Mesendoderm (in vitro differentiated cells): ENCODE measurements at regions not wholly inside any gene's neighbourhood (a gene's known extent, or its start where the extent isn't known, plus 50 kb on each side); places are given as distances from the start of the nearest gene placed in this dataset.

Experiments used
- DNase-seq: peaks from one replicate; pipeline ENCODE4 v3.0.0; 2013
- H2AK5ac ChIP-seq: 2 replicates; pipeline ENCODE4 v1.6.1; 2013; ENCODE audit warnings: low read length, inconsistent platforms
- H2BK120ac ChIP-seq: 2 replicates; pipeline ENCODE4 v1.6.1; 2013; ENCODE audit warnings: low read depth, mild to moderate bottlenecking, low read length, moderate library complexity, mixed read lengths
- H2BK15ac ChIP-seq: replicated peaks from 2 replicates; pipeline ENCODE4 v1.6.1; 2013; ENCODE audit warnings: low read depth, mild to moderate bottlenecking, moderate library complexity
- H2BK5ac ChIP-seq: 2 replicates; pipeline ENCODE4 v1.6.1; 2013; ENCODE audit warnings: low read length, inconsistent platforms
- H3K18ac ChIP-seq: 2 replicates; pipeline ENCODE4 v1.6.1; 2013; ENCODE audit warnings: mild to moderate bottlenecking, low read length, mixed read lengths
- H3K23ac ChIP-seq: one replicate; pipeline ENCODE4 v1.6.1; 2013; ENCODE audit warnings: low read length
- H3K27ac ChIP-seq: 2 replicates; pipeline ENCODE4 v1.5.1; 2013; ENCODE audit warnings: low read depth, mild to moderate bottlenecking, inconsistent platforms, low read length, moderate library complexity
- H3K27me3 ChIP-seq: 2 replicates; pipeline ENCODE4 v1.6.1; 2013; ENCODE audit warnings: low read length, control low read depth, mild to moderate bottlenecking, inconsistent platforms; ENCODE audit not compliant: insufficient read depth, poor library complexity
- H3K36me3 ChIP-seq: 2 replicates; pipeline ENCODE4 v1.6.1; 2013; ENCODE audit warnings: low read length, inconsistent platforms; ENCODE audit not compliant: control insufficient read depth, insufficient read depth
- H3K4ac ChIP-seq: one replicate; pipeline ENCODE4 v1.6.1; 2013; ENCODE audit warnings: low read depth, mild to moderate bottlenecking, low read length, moderate library complexity
- H3K4me1 ChIP-seq: 2 replicates; pipeline ENCODE4 v1.6.1; 2013; ENCODE audit warnings: low read depth, low read length, inconsistent platforms; ENCODE audit not compliant: control insufficient read depth
- H3K4me2 ChIP-seq: 2 replicates; pipeline ENCODE4 v1.6.1; 2013; ENCODE audit warnings: low read length
- H3K4me3 ChIP-seq: 2 replicates; pipeline ENCODE4 v1.5.1; 2013; ENCODE audit warnings: mild to moderate bottlenecking, low read length
- H3K56ac ChIP-seq: one replicate; pipeline ENCODE4 v1.6.1; 2013; ENCODE audit warnings: low read length
- H3K79me1 ChIP-seq: 2 replicates; pipeline ENCODE4 v1.6.1; 2013; ENCODE audit warnings: low read length, inconsistent platforms
- H3K79me2 ChIP-seq: 2 replicates; pipeline ENCODE4 v1.6.1; 2013; ENCODE audit warnings: mild to moderate bottlenecking, low read length; ENCODE audit not compliant: control insufficient read depth, insufficient read depth
- H3K9ac ChIP-seq: 2 replicates; pipeline ENCODE4 v1.6.1; 2013; ENCODE audit warnings: low read length, inconsistent platforms
- H4K5ac ChIP-seq: one replicate; pipeline ENCODE4 v1.6.1; 2013; ENCODE audit warnings: low read length
- H4K8ac ChIP-seq: one replicate; pipeline ENCODE4 v1.6.1; 2013; ENCODE audit warnings: low read depth, mild to moderate bottlenecking, control low read depth, low read length, moderate library complexity
- WGBS: extraction: QIAGEN DNeasy Blood & Tissue Kit; methylation state at CpG from one replicate; pipeline ENCODE4 v1.1.7; 2013; ENCODE audit warnings: low lambda C conversion rate, missing lambda C conversion rate; ENCODE audit not compliant: insufficient coverage; ENCODE audit errors: extremely low coverage; 5-methylcytosine and 5-hydroxymethylcytosine counted together

DNA sequence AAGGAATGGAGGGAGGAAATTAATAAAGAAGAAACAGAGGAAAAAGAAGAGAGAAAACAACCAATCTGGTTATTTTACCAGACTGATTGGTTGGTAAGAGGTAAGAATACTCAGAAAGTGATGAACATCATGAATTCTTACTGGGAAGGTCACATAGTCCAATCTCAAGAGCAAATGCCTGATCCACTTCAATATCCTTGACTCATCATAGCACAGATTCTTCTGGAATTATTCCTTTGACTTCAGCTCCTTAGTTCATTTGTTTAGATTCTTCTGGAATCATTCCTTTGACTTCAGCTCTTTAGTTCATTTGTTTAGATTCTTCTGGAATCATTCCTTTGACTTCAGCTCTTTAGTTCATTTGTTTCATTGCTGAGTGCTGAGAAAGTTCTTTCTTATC is 2030.6 kb upstream of the CELF4 start:
- H2BK120ac ChIP-seq, result no peak overlapping the region
- DNase-seq, result no peak
- H3K4me2 ChIP-seq, result no peak overlapping the region
- H3K27me3 ChIP-seq, result no peaks in the 10 kb centered on the region
- H2BK15ac ChIP-seq, result no peak overlapping the region
- H4K8ac ChIP-seq, result no peak overlapping the region
- no peak overlapping the region for H4K5ac ChIP-seq
- H2AK5ac ChIP-seq, result no peak overlapping the region
- no peak overlapping the region for H3K18ac ChIP-seq
- no peaks in the 10 kb centered on the region for H3K79me1 ChIP-seq
- H3K23ac ChIP-seq, result no peak overlapping the region
- no peak overlapping the region for H3K4me3 ChIP-seq
- no peak overlapping the region for H3K56ac ChIP-seq
- no peaks in the 10 kb centered on the region for H3K4me1 ChIP-seq
- H2BK5ac ChIP-seq, result no peak overlapping the region
- no peak overlapping the region for H3K4ac ChIP-seq
- no peaks in the 10 kb centered on the region for H3K36me3 ChIP-seq
- H3K9ac ChIP-seq, result no peak overlapping the region
- no peaks in the 10 kb centered on the region for H3K79me2 ChIP-seq
- no peak overlapping the region for H3K27ac ChIP-seq

DNA sequence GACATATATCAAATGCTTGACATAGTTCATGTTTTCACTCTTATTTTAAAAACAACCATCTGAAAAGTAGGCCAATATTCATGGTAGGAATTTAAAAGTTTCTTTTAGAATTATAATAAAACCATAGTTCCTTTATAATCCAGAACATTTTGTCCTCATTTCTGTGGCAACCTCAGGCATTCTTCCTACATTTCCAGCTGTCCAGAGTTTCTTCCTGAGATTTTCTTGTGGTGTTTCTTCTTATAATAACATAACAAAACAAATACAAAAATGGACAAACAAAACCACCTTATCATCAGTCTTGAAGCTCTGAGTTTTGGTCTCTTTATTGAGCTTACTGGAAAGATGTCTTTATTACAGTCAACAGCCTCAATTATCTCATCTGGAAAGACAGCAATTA is 2028.6 kb upstream of the CELF4 start:
- no peak overlapping the region for H2BK5ac ChIP-seq
- no peak overlapping the region for H2BK15ac ChIP-seq
- no peak overlapping the region for H2AK5ac ChIP-seq
- no peak for DNase-seq
- no peaks in the 10 kb centered on the region for H3K36me3 ChIP-seq
- H3K9ac ChIP-seq, result no peak overlapping the region
- no peak overlapping the region for H3K4me2 ChIP-seq
- H3K79me2 ChIP-seq, result no peaks in the 10 kb centered on the region
- no peak overlapping the region for H2BK120ac ChIP-seq
- H3K4ac ChIP-seq, result no peak overlapping the region
- H3K23ac ChIP-seq, result no peak overlapping the region
- no peak overlapping the region for H4K5ac ChIP-seq
- no peaks in the 10 kb centered on the region for H3K27me3 ChIP-seq
- no peaks in the 10 kb centered on the region for H3K4me1 ChIP-seq
- H3K56ac ChIP-seq, result no peak overlapping the region
- H3K27ac ChIP-seq, result no peak overlapping the region
- H3K4me3 ChIP-seq, result no peak overlapping the region
- H3K79me1 ChIP-seq, result no peaks in the 10 kb centered on the region
- no peak overlapping the region for H4K8ac ChIP-seq
- H3K18ac ChIP-seq, result no peak overlapping the region

DNA sequence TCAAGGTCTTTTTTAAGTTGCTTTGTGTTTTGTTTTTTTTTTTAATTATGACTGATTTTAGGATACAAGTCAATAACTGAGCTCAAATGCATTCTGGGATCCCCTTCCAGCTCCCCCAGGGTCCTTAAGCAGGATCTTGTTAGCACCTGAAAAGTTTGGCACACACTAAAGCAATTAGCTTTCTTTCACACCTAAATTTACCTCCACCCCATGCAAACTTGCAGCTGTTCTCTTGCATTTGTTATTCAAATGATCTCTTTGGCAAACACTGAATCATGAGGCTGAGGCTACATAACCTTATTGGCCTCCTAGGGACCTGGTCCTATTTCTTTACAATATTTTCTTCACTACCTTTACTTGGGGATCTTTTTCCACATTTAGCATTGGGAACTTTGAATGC is 2026.1 kb upstream of the CELF4 start:
- Histone ChIP-seq H4K5ac (no peak overlapping the region), H3K56ac (no peak overlapping the region), H2AK5ac (no peak overlapping the region), H3K9ac (no peak overlapping the region), H3K4ac (no peak overlapping the region), H3K4me1 (no peaks in the 10 kb centered on the region), H3K79me2 (no peaks in the 10 kb centered on the region), H3K79me1 (no peaks in the 10 kb centered on the region), H3K4me3 (no peak overlapping the region), H3K36me3 (no peaks in the 10 kb centered on the region), H2BK120ac (no peak overlapping the region), H4K8ac (no peak overlapping the region), H3K23ac (no peak overlapping the region), H3K27me3 (no peaks in the 10 kb centered on the region), H2BK15ac (no peak overlapping the region), H3K27ac (no peak overlapping the region), H3K18ac (no peak overlapping the region), H3K4me2 (no peak overlapping the region), H2BK5ac (no peak overlapping the region)
- DNase-seq, result peak; percentile 68

DNA sequence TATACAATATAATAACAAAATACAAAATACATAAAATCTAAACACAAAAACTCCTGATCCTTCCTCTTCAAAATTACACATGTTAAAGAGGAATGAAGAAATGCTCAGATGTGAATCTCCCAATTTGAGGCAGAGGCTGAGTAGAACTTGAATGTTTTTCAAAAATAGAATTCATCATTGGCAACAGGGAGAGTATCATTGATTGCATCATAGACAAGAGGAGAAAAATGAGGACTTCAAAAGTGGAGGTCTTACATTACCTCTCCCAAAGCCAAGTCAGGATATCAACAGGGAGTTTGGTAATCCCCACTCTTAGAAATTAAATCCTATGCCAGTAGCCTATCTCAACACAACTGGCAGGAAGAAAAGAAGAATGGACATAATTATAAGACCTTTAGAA is 2023.9 kb upstream of the CELF4 start:
- Histone ChIP-seq H3K4me1 (no peaks in the 10 kb centered on the region), H3K18ac (no peak overlapping the region), H3K23ac (no peak overlapping the region), H3K36me3 (no peaks in the 10 kb centered on the region), H2AK5ac (no peak overlapping the region), H2BK15ac (no peak overlapping the region), H3K27ac (no peak overlapping the region), H2BK120ac (no peak overlapping the region), H3K4ac (no peak overlapping the region), H3K79me1 (no peaks in the 10 kb centered on the region), H4K8ac (no peak overlapping the region), H3K27me3 (no peaks in the 10 kb centered on the region), H3K9ac (no peak overlapping the region), H4K5ac (no peak overlapping the region), H2BK5ac (no peak overlapping the region), H3K79me2 (no peaks in the 10 kb centered on the region), H3K4me2 (no peak overlapping the region), H3K56ac (no peak overlapping the region), H3K4me3 (no peak overlapping the region)
- no peak for DNase-seq

DNA sequence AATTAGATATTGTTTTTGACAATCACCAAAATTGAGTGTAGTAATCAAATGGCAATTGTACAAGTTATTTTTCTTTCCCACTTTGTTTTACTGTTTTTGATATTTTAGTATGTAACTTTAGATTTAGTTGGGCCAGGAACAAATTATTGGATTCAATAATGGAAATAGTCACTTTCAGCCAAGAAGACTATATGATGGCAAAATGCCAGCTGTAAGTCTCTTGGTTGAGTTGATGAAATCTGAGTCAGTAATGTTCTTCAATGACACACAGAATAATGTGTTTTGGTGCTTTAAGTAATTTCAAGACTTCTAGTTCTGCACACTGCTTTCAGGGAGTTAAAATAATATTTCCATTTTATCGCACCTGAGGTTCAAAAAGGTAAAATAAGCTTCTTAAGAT is 2022.0 kb upstream of the CELF4 start:
- Histone ChIP-seq H3K27ac (no peak overlapping the region), H3K56ac (no peak overlapping the region), H3K79me1 (no peaks in the 10 kb centered on the region), H2AK5ac (no peak overlapping the region), H3K23ac (no peak overlapping the region), H3K4ac (no peak overlapping the region), H4K8ac (no peak overlapping the region), H2BK15ac (no peak overlapping the region), H3K9ac (no peak overlapping the region), H3K79me2 (no peaks in the 10 kb centered on the region), H2BK5ac (no peak overlapping the region), H3K36me3 (no peaks in the 10 kb centered on the region), H3K4me2 (no peak overlapping the region), H3K4me1 (no peaks in the 10 kb centered on the region), H4K5ac (no peak overlapping the region), H3K27me3 (no peaks in the 10 kb centered on the region), H3K4me3 (no peak overlapping the region), H2BK120ac (no peak overlapping the region), H3K18ac (no peak overlapping the region)
- DNase-seq, result no peak
- WGBS, result no CpG with 5 or more reads among the region's 1 CpG

DNA sequence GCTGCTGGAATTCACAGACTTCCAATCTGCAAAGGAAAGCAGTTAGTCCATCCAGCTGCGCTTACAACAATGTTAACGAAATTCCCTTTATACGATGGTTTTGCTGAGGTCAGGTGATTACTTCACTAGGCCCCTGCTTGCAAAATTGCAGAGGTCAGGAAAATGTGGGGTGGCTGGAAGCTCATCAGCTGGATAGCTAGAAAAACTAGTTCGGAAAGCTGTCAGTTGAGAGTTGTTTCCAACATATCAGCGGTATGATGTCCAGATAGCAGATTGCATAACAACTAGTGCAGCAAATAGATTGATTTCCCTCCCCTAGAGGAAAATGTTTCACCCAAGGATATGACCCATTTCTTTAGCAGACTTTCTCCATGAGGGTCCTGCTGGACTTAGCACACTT is 2021.1 kb upstream of the CELF4 start:
- no CpG with 5 or more reads among the region's 5 CpGs for WGBS
- Histone ChIP-seq H3K18ac (no peak overlapping the region), H4K5ac (no peak overlapping the region), H3K79me2 (no peaks in the 10 kb centered on the region), H3K79me1 (no peaks in the 10 kb centered on the region), H3K4me1 (no peaks in the 10 kb centered on the region), H3K4me2 (no peak overlapping the region), H3K4ac (no peak overlapping the region), H3K23ac (no peak overlapping the region), H2BK15ac (no peak overlapping the region), H3K56ac (no peak overlapping the region), H3K9ac (no peak overlapping the region), H3K27ac (no peak overlapping the region), H2BK120ac (no peak overlapping the region), H3K4me3 (no peak overlapping the region), H2BK5ac (no peak overlapping the region), H3K36me3 (no peaks in the 10 kb centered on the region), H2AK5ac (no peak overlapping the region), H3K27me3 (no peaks in the 10 kb centered on the region), H4K8ac (no peak overlapping the region)
- DNase-seq, result no peak
